ENCODE measurements at regions not wholly inside any gene's neighbourhood (a gene's known extent, or its start where the extent isn't known, plus 50 kb on each side); places are given as distances from the start of the nearest gene placed in this dataset.

- no peaks in the 10 kb centered on the region for H3K36me3 ChIP-seq (ENCODE audit: control insufficient read depth in 4 of 4, insufficient read depth in 3 of 4, low read depth in 1 of 4, low read length in 3 of 4)
- H3K9ac ChIP-seq (ENCODE audit: low read depth in 1 of 2, low read length in 2 of 2): no peak overlapping the region
- 88% methylated on average over 4 of the region's 4 CpGs for WGBS
- H3K27me3 ChIP-seq (ENCODE audit: control insufficient read depth in 4 of 4, insufficient read depth in 4 of 4, low read length in 3 of 4): no peaks in the 10 kb centered on the region
- no peak for DNase-seq (ENCODE audit: low spot score)
- no peak overlapping the region for H3K4me3 ChIP-seq (ENCODE audit: low read depth in 1 of 3, low read length in 3 of 3)
- no peak overlapping the region for H3K27ac ChIP-seq (ENCODE audit: low read depth in 1 of 2, low read length in 2 of 2)
- no peaks in the 10 kb centered on the region for H3K4me1 ChIP-seq (ENCODE audit: control insufficient read depth in 4 of 4, insufficient read depth in 4 of 4, low read length in 3 of 4)
- TF ChIP-seq JUND (IDR thresholded peaks at IDR 0.05) (no peak), YY1 (IDR thresholded peaks at IDR 0.05) (no peak), GABPA (IDR thresholded peaks at IDR 0.05 in 1 of 2, conservative IDR thresholded peaks at IDR 0.05 in 1 of 2) (no peak), ZBTB33 (IDR thresholded peaks at IDR 0.05) (no peak), FOXA1 (IDR thresholded peaks at IDR 0.05) (no peak), FOXA2 (IDR thresholded peaks at IDR 0.05) (no peak), ATF3 (IDR thresholded peaks at IDR 0.05) (no peak), CTCF (IDR thresholded peaks at IDR 0.05; ENCODE audit: low read depth, low read length, missing input control) (no peak), EGR1 (IDR thresholded peaks at IDR 0.05; ENCODE audit: low read depth in 2 of 2) (no peak), RAD21 (IDR thresholded peaks at IDR 0.05) (no peak), NR2F2 (IDR thresholded peaks at IDR 0.05) (no peak), RXRA (IDR thresholded peaks at IDR 0.05) (no peak), HNF4G (IDR thresholded peaks at IDR 0.05) (no peak), TAF1 (conservative IDR thresholded peaks at IDR 0.05) (no peak), SP1 (IDR thresholded peaks at IDR 0.05) (no peak)
- TF ChIP-seq, protein P1, sequence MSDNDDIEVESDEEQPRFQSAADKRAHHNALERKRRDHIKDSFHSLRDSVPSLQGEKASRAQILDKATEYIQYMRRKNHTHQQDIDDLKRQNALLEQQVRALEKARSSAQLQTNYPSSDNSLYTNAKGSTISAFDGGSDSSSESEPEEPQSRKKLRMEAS (IDR thresholded peaks at IDR 0.05): no peak
- TF ChIP-seq, protein P2, sequence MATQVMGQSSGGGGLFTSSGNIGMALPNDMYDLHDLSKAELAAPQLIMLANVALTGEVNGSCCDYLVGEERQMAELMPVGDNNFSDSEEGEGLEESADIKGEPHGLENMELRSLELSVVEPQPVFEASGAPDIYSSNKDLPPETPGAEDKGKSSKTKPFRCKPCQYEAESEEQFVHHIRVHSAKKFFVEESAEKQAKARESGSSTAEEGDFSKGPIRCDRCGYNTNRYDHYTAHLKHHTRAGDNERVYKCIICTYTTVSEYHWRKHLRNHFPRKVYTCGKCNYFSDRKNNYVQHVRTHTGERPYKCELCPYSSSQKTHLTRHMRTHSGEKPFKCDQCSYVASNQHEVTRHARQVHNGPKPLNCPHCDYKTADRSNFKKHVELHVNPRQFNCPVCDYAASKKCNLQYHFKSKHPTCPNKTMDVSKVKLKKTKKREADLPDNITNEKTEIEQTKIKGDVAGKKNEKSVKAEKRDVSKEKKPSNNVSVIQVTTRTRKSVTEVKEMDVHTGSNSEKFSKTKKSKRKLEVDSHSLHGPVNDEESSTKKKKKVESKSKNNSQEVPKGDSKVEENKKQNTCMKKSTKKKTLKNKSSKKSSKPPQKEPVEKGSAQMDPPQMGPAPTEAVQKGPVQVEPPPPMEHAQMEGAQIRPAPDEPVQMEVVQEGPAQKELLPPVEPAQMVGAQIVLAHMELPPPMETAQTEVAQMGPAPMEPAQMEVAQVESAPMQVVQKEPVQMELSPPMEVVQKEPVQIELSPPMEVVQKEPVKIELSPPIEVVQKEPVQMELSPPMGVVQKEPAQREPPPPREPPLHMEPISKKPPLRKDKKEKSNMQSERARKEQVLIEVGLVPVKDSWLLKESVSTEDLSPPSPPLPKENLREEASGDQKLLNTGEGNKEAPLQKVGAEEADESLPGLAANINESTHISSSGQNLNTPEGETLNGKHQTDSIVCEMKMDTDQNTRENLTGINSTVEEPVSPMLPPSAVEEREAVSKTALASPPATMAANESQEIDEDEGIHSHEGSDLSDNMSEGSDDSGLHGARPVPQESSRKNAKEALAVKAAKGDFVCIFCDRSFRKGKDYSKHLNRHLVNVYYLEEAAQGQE (IDR thresholded peaks at IDR 0.05): no peak
- H3K9me3 ChIP-seq (ENCODE audit: control insufficient read depth in 4 of 4, low read length in 3 of 4): no peaks in the 10 kb centered on the region
Observed at GRCh38 chr21:31524140-31524539, 135.4 kb upstream of the SOD1 start.

DNA sequence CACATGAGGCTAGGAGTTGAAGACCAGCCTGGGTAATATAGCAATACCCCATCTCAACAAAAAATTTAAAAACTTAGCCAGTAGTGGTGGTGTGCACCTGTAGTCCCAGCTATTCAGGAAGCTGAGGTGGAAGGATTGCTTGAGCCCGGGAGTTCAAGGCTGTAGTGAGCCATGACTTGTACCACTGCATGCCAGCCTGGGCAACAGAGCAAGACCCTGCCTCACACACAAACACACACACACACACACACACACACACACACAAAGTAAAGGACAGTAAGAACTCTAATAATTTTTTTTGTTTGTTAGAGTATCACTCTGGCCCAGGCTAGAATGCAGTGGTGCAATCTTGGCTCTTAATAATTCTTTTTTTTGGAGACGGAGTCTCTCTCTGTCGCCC is 138.0 kb upstream of the SOD1 start:
- Histone ChIP-seq H3K4me3 (ENCODE audit: low read depth in 1 of 3, low read length in 3 of 3) (no peak overlapping the region), H3K27me3 (ENCODE audit: control insufficient read depth in 4 of 4, insufficient read depth in 4 of 4, low read length in 3 of 4) (no peaks in the 10 kb centered on the region)
- 96% methylated on average over 3 of the region's 3 CpGs for WGBS

More for the DNA sequence above, 138.0 kb upstream of the SOD1 start:
- no peak for DNase-seq (ENCODE audit: low spot score)
- no peaks in the 10 kb centered on the region for H3K36me3 ChIP-seq (ENCODE audit: control insufficient read depth in 4 of 4, insufficient read depth in 3 of 4, low read depth in 1 of 4, low read length in 3 of 4)
- no peaks in the 10 kb centered on the region for H3K4me1 ChIP-seq (ENCODE audit: control insufficient read depth in 4 of 4, insufficient read depth in 4 of 4, low read length in 3 of 4)
- no peak overlapping the region for H3K9ac ChIP-seq (ENCODE audit: low read depth in 1 of 2, low read length in 2 of 2)
- TF ChIP-seq CTCF (IDR thresholded peaks at IDR 0.05; ENCODE audit: low read depth, low read length, missing input control) (no peak), RXRA (IDR thresholded peaks at IDR 0.05) (no peak), SP1 (IDR thresholded peaks at IDR 0.05) (no peak), NR2F2 (IDR thresholded peaks at IDR 0.05) (no peak), JUND (IDR thresholded peaks at IDR 0.05) (no peak), HNF4G (IDR thresholded peaks at IDR 0.05) (no peak), ZBTB33 (IDR thresholded peaks at IDR 0.05) (no peak), RAD21 (IDR thresholded peaks at IDR 0.05) (no peak), HNF4A (conservative IDR thresholded peaks at IDR 0.05) (no peak), ATF3 (IDR thresholded peaks at IDR 0.05) (no peak), GABPA (IDR thresholded peaks at IDR 0.05 in 1 of 2, conservative IDR thresholded peaks at IDR 0.05 in 1 of 2) (no peak)
- TF ChIP-seq, protein P1 (IDR thresholded peaks at IDR 0.05): no peak
- H3K27ac ChIP-seq (ENCODE audit: low read depth in 1 of 2, low read length in 2 of 2): no peak overlapping the region
- no peaks in the 10 kb centered on the region for H3K9me3 ChIP-seq (ENCODE audit: control insufficient read depth in 4 of 4, low read length in 3 of 4)

Data from liver (tissue), 8 donors.